GM19468 (cell line): ENCODE measurements at regions not wholly inside any gene's neighbourhood (a gene's known extent, or its start where the extent isn't known, plus 50 kb on each side); places are given as distances from the start of the nearest gene placed in this dataset.

Experiments used
- ATAC-seq: cut with Tn5 transposase; IDR thresholded peaks from one replicate; pipeline ENCODE4 v1.9.1; 2021; ENCODE audit warnings: mild to moderate bottlenecking, moderate library complexity, moderate number of reproducible peaks; ENCODE audit not compliant: unreplicated experiment; ENCODE audit errors: extremely low read depth

GRCh38 chr11:26777372-26777808, 55.5 kb upstream of the SLC5A12 start:
- no peak for ATAC-seq

GRCh38 chr11:26778000-26778757, 56.3 kb upstream of the SLC5A12 start:
- no peak for ATAC-seq

- no peak for ATAC-seq
These were observed 57.4 kb upstream of the SLC5A12 start for GRCh38 chr11:26779074-26779865.

GRCh38 chr11:26780376-26781085, 58.7 kb upstream of the SLC5A12 start:
- no peak for ATAC-seq

GRCh38 chr11:26782220-26782965, 60.5 kb upstream of the SLC5A12 start:
- no peak for ATAC-seq

- ATAC-seq = no peak
These were observed 62.1 kb upstream of the SLC5A12 start for GRCh38 chr11:26783997-26784396.

- ATAC-seq = no peak
These were observed 68.9 kb upstream of the SLC5A12 start for GRCh38 chr11:26790738-26791137.

- no peak for ATAC-seq
These were observed 71.1 kb upstream of the SLC5A12 start for GRCh38 chr11:26792941-26793340.

GRCh38 chr11:26793487-26793886, 71.6 kb upstream of the SLC5A12 start:
- no peak for ATAC-seq

GRCh38 chr11:26801601-26802000, 79.7 kb upstream of the SLC5A12 start:
- no peak for ATAC-seq

GRCh38 chr11:26805001-26805400, 83.1 kb upstream of the SLC5A12 start:
- ATAC-seq = no peak

- ATAC-seq = no peak
These were observed 84.4 kb upstream of the SLC5A12 start for GRCh38 chr11:26806219-26806618.

GRCh38 chr11:26820739-26821138, 98.9 kb upstream of the SLC5A12 start:
- no peak for ATAC-seq

GRCh38 chr11:26823963-26824362, 102.1 kb upstream of the SLC5A12 start:
- no peak for ATAC-seq

- no peak for ATAC-seq
These were observed 105.8 kb upstream of the SLC5A12 start for GRCh38 chr11:26827567-26828081.

GRCh38 chr11:26828288-26828687, 106.4 kb upstream of the SLC5A12 start:
- no peak for ATAC-seq

GRCh38 chr11:26830218-26830617, 108.4 kb upstream of the SLC5A12 start:
- no peak for ATAC-seq

GRCh38 chr11:26830757-26831156, 108.9 kb upstream of the SLC5A12 start:
- ATAC-seq = no peak

- no peak for ATAC-seq
These were observed 112.7 kb upstream of the SLC5A12 start for GRCh38 chr11:26834601-26835000.

- no peak for ATAC-seq
These were observed 113.8 kb upstream of the SLC5A12 start for GRCh38 chr11:26835611-26836010.
